LHCN-M2 (cell line): ENCODE measurements at regions not wholly inside any gene's neighbourhood (a gene's known extent, or its start where the extent isn't known, plus 50 kb on each side); places are given as distances from the start of the nearest gene placed in this dataset.

Experiments
- DNase-seq: peaks from one replicate; pipeline ENCODE4 v3.0.0-alpha.2; 2012; ENCODE audit warnings: low read depth

- no peak for DNase-seq
These were observed 250.8 kb upstream of the OSR1 start for GRCh38 chr2:19609266-19609665.

- peak; percentile 97 for DNase-seq
These were observed 249.7 kb upstream of the OSR1 start for GRCh38 chr2:19607931-19608771.

- DNase-seq = peak; percentile 81
These were observed 249.0 kb upstream of the OSR1 start for GRCh38 chr2:19607400-19607799.

GRCh38 chr2:19600982-19601381 is 242.6 kb upstream of the OSR1 start:
- DNase-seq = no peak

- no peak for DNase-seq
These were observed 242.1 kb upstream of the OSR1 start for GRCh38 chr2:19600506-19600905.

GRCh38 chr2:19598971-19599370 is 240.5 kb upstream of the OSR1 start:
- no peak for DNase-seq

GRCh38 chr2:19592197-19592596 is 233.8 kb upstream of the OSR1 start:
- no peak for DNase-seq

- DNase-seq = no peak
These were observed 231.4 kb upstream of the OSR1 start for GRCh38 chr2:19589791-19590190.

- peak; percentile 62 for DNase-seq
These were observed 222.4 kb upstream of the OSR1 start for GRCh38 chr2:19580830-19581229.

- DNase-seq = no peak
These were observed 221.8 kb upstream of the OSR1 start for GRCh38 chr2:19580264-19580663.

GRCh38 chr2:19579461-19579860 is 221.0 kb upstream of the OSR1 start:
- DNase-seq = no peak

- DNase-seq = peak; percentile 20
These were observed 219.3 kb upstream of the OSR1 start for GRCh38 chr2:19577723-19578122.

- DNase-seq = no peak
These were observed 218.0 kb upstream of the OSR1 start for GRCh38 chr2:19576411-19576810.

- DNase-seq = no peak
These were observed 217.2 kb upstream of the OSR1 start for GRCh38 chr2:19575641-19576040.

GRCh38 chr2:19574778-19575260 is 216.4 kb upstream of the OSR1 start:
- peak; percentile 31 for DNase-seq

GRCh38 chr2:19573784-19574183 is 215.4 kb upstream of the OSR1 start:
- no peak for DNase-seq

GRCh38 chr2:19571773-19572172 is 213.3 kb upstream of the OSR1 start:
- no peak for DNase-seq

- peak; percentile 41 for DNase-seq
These were observed 210.9 kb upstream of the OSR1 start for GRCh38 chr2:19569300-19569791.

- no peak for DNase-seq
These were observed 210.4 kb upstream of the OSR1 start for GRCh38 chr2:19568809-19569208.

- DNase-seq = no peak
These were observed 202.4 kb upstream of the OSR1 start for GRCh38 chr2:19560785-19561184.

GRCh38 chr2:19559596-19560240 is 201.3 kb upstream of the OSR1 start:
- DNase-seq = no peak

- no peak for DNase-seq
These were observed 198.2 kb upstream of the OSR1 start for GRCh38 chr2:19556648-19557047.

- DNase-seq = no peak
These were observed 196.1 kb upstream of the OSR1 start for GRCh38 chr2:19554520-19554919.
